T-cell (primary cell): ENCODE measurements at regions not wholly inside any gene's neighbourhood (a gene's known extent, or its start where the extent isn't known, plus 50 kb on each side); places are given as distances from the start of the nearest gene placed in this dataset.
"Not testable (repeated sequence)": the region's sequence is repeated elsewhere in the genome, so short reads cannot be mapped to it uniquely, and the experiment has no call there.

ENCODE experiments used
- ATAC-seq, 4 experiments: fragments of 200-7000 bp in 3 of 4; fragments of 150-1000 bp in 1 of 4; cut with Tn5 transposase; replicated peaks in 1 of 4; 1 replicate in 3 of 4; 2 replicates in 1 of 4; pipeline ENCODE4 v1.10.0; 2021; ENCODE audit warnings: moderate library complexity in 3 of 4, mild to moderate bottlenecking in 2 of 4, moderate number of reproducible peaks in 1 of 4
- CTCF ChIA-PET, 2 donors: fragments of 300-600 bp; sonication (Branson Sonifier 250); formaldehyde crosslinking; loops; one replicate each; lab custom pipeline; 2022; ENCODE audit warnings: antibody characterized with exemption in 2 of 2; lab: Charles Lee
- POLR2A ChIA-PET, 2 donors: fragments of 300-600 bp; sonication (Branson Sonifier 250); formaldehyde crosslinking; loops; one replicate each; lab custom pipeline; 2022; ENCODE audit warnings: antibody characterized with exemption in 2 of 2; lab: Charles Lee
- DNase-seq, 35 experiments: peaks; one replicate each; pipeline versions ENCODE4 v3.0.0 to v3.0.0-alpha.2; 2013 to 2023
- H3K27ac ChIP-seq: one replicate; pipeline ENCODE4 v1.5.1; 2013; ENCODE audit warnings: low read length
- H3K27me3 ChIP-seq, 2 experiments: replicated peaks in 1 of 2; 1 replicate in 1 of 2; 2 replicates in 1 of 2; pipeline versions ENCODE4 v1.6.1 to v1.7.0; 2013; ENCODE audit warnings: low read length in 1 of 2, mixed read lengths in 1 of 2; ENCODE audit not compliant: control insufficient read depth in 2 of 2, insufficient read depth in 2 of 2; ENCODE audit errors: extremely low read depth in 1 of 2
- H3K36me3 ChIP-seq, 2 donors: 1 replicate in 1 of 2; 2 replicates in 1 of 2; pipeline versions ENCODE4 v1.6.1 to v1.7.0; 2013; ENCODE audit warnings: low read length in 1 of 2; ENCODE audit not compliant: control insufficient read depth in 2 of 2, insufficient read depth in 1 of 2; ENCODE audit errors: extremely low read depth in 1 of 2
- H3K4me1 ChIP-seq, 2 experiments: 1 replicate in 1 of 2; 2 replicates in 1 of 2; pipeline versions ENCODE4 v1.6.1 to v1.7.0; 2013; ENCODE audit warnings: low read length in 2 of 2, mixed read lengths in 1 of 2; ENCODE audit not compliant: insufficient read depth in 2 of 2, control insufficient read depth in 1 of 2; ENCODE audit errors: extremely low read depth in 1 of 2
- H3K4me3 ChIP-seq, 2 donors: 1 replicate in 1 of 2; 2 replicates in 1 of 2; pipeline versions ENCODE4 v1.5.1 to v1.7.0; 2013; ENCODE audit warnings: mild to moderate bottlenecking in 2 of 2, low read length in 1 of 2, moderate library complexity in 1 of 2; ENCODE audit not compliant: control insufficient read depth in 1 of 2; ENCODE audit errors: extremely low read depth in 1 of 2
- H3K9me3 ChIP-seq: 2 replicates; pipeline ENCODE4 v1.7.0; 2013
- H3K27ac Mint-ChIP-seq, 2 donors: one replicate each; pipeline ENCODE4 v1.8.0; 2020 to 2021; ENCODE audit warnings: mild to moderate bottlenecking in 2 of 2, mixed read lengths in 2 of 2
- H3K27me3 Mint-ChIP-seq, 2 donors: one replicate each; pipeline ENCODE4 v1.8.0; 2021 to 2022; ENCODE audit warnings: mixed read lengths in 2 of 2
- H3K36me3 Mint-ChIP-seq: one replicate; pipeline ENCODE4 v1.8.0; 2021; ENCODE audit warnings: mixed read lengths
- H3K4me1 Mint-ChIP-seq, 3 donors: one replicate each; pipeline ENCODE4 v1.8.0; 2020 to 2022; ENCODE audit warnings: mixed read lengths in 3 of 3, mild to moderate bottlenecking in 1 of 3
- H3K4me3 Mint-ChIP-seq, 3 donors: one replicate each; pipeline ENCODE4 v1.8.0; 2020 to 2022; ENCODE audit warnings: mild to moderate bottlenecking in 3 of 3, mixed read lengths in 3 of 3, moderate library complexity in 3 of 3
- H3K9me3 Mint-ChIP-seq, 3 donors: one replicate each; pipeline ENCODE4 v1.8.0; 2020 to 2022; ENCODE audit warnings: mixed read lengths in 3 of 3
- WGBS: methylation state at CpG from one replicate; pipeline ENCODE4 v1.1.5; 2013; ENCODE audit warnings: missing lambda C conversion rate; ENCODE audit not compliant: insufficient coverage; 5-methylcytosine and 5-hydroxymethylcytosine counted together

- POLR2A ChIA-PET, H3K36me3 ChIP-seq, H3K27ac ChIP-seq, H3K27me3 Mint-ChIP-seq, H3K4me1 Mint-ChIP-seq, H3K27ac Mint-ChIP-seq, H3K9me3 ChIP-seq, H3K27me3 ChIP-seq, DNase-seq, H3K36me3 Mint-ChIP-seq, H3K4me3 Mint-ChIP-seq, H3K4me3 ChIP-seq, H3K4me1 ChIP-seq, ATAC-seq, CTCF ChIA-PET: not testable (repeated sequence)
- peaks cover 7 to 10% (median 10%) of the 10 kb centered on the region in 3 donors for H3K9me3 Mint-ChIP-seq
- no CpG with 5 or more reads among the region's 1 CpG for WGBS
Measured at GRCh38 chr3:96483191-96483590, 331.2 kb upstream of the EPHA6 start.

- Mint-ChIP-seq H3K4me3 (no peak overlapping the region), H3K27ac (no peak overlapping the region), H3K27me3 (no peaks in the 10 kb centered on the region), H3K9me3 (peaks cover 4 to 14% (median 11%) of the 10 kb centered on the region in 3 donors), H3K36me3 (no peaks in the 10 kb centered on the region), H3K4me1 (no peaks in the 10 kb centered on the region)
- Histone ChIP-seq H3K36me3 (no peaks in the 10 kb centered on the region), H3K27ac (no peak overlapping the region), H3K4me3 (no peak overlapping the region), H3K27me3 (no peaks in the 10 kb centered on the region), H3K4me1 (no peaks in the 10 kb centered on the region), H3K9me3 (no peaks in the 10 kb centered on the region)
- DNase-seq (no peak), ATAC-seq (no peak)
- ChIA-PET CTCF (no interaction called here), POLR2A (no interaction called here)
Measured at GRCh38 chr3:96483781-96484180, 330.6 kb upstream of the EPHA6 start.

GRCh38 chr3:96488708-96489107 lies 325.7 kb upstream of the EPHA6 start:
- no peaks in the 10 kb centered on the region for H3K36me3 Mint-ChIP-seq
- H3K9me3 ChIP-seq: no peaks in the 10 kb centered on the region
- WGBS: 100% methylated on average over 1 of the region's 4 CpGs
- ATAC-seq: no peak
- no peaks in the 10 kb centered on the region for H3K4me1 ChIP-seq
- no peaks in the 10 kb centered on the region for H3K27me3 ChIP-seq
- no peaks in the 10 kb centered on the region for H3K36me3 ChIP-seq
- H3K27ac Mint-ChIP-seq: no peak overlapping the region
- ChIA-PET POLR2A (no interaction called here), CTCF (no interaction called here)
- H3K4me3 ChIP-seq: no peak overlapping the region
- H3K27me3 Mint-ChIP-seq: no peaks in the 10 kb centered on the region
- no peak for DNase-seq
- no peaks in the 10 kb centered on the region for H3K4me1 Mint-ChIP-seq
- peaks cover 14 to 34% (median 29%) of the 10 kb centered on the region in 3 donors for H3K9me3 Mint-ChIP-seq
- no peak overlapping the region for H3K4me3 Mint-ChIP-seq
- no peak overlapping the region for H3K27ac ChIP-seq

GRCh38 chr3:96491023-96491422 lies 323.4 kb upstream of the EPHA6 start:
- no peak overlapping the region for H3K4me3 ChIP-seq
- POLR2A ChIA-PET: no interaction called here
- no peak overlapping the region for H3K27ac Mint-ChIP-seq
- CTCF ChIA-PET: no interaction called here
- H3K27ac ChIP-seq: no peak overlapping the region
- no peaks in the 10 kb centered on the region for H3K36me3 Mint-ChIP-seq
- H3K4me3 Mint-ChIP-seq: no peak overlapping the region
- no peaks in the 10 kb centered on the region for H3K27me3 Mint-ChIP-seq
- no peak for ATAC-seq
- no peak for DNase-seq
- H3K27me3 ChIP-seq: no peaks in the 10 kb centered on the region
- H3K4me1 ChIP-seq: no peaks in the 10 kb centered on the region
- no peaks in the 10 kb centered on the region for H3K9me3 ChIP-seq
- H3K4me1 Mint-ChIP-seq: no peaks in the 10 kb centered on the region
- peaks cover 22 to 43% (median 33%) of the 10 kb centered on the region in 3 donors for H3K9me3 Mint-ChIP-seq
- H3K36me3 ChIP-seq: no peaks in the 10 kb centered on the region

- no peaks in the 10 kb centered on the region for H3K27me3 ChIP-seq
- no peaks in the 10 kb centered on the region for H3K4me1 ChIP-seq
- no peak for ATAC-seq
- peaks cover 22 to 40% (median 40%) of the 10 kb centered on the region in 3 donors for H3K9me3 Mint-ChIP-seq
- no peak for DNase-seq
- no peaks in the 10 kb centered on the region for H3K36me3 ChIP-seq
- POLR2A ChIA-PET: no interaction called here
- H3K27ac ChIP-seq: no peak overlapping the region
- CTCF ChIA-PET: no interaction called here
- no peaks in the 10 kb centered on the region for H3K36me3 Mint-ChIP-seq
- H3K27ac Mint-ChIP-seq: no peak overlapping the region
- no peaks in the 10 kb centered on the region for H3K4me1 Mint-ChIP-seq
- H3K27me3 Mint-ChIP-seq: no peaks in the 10 kb centered on the region
- H3K4me3 Mint-ChIP-seq: no peak overlapping the region
- no peaks in the 10 kb centered on the region for H3K9me3 ChIP-seq
- H3K4me3 ChIP-seq: no peak overlapping the region
Measured at GRCh38 chr3:96491868-96492267, 322.5 kb upstream of the EPHA6 start.

GRCh38 chr3:96510334-96510733 lies 304.1 kb upstream of the EPHA6 start:
- H3K9me3 Mint-ChIP-seq: peaks cover 5 to 10% (median 7%) of the 10 kb centered on the region in 3 donors
- no peaks in the 10 kb centered on the region for H3K4me1 Mint-ChIP-seq
- Histone ChIP-seq H3K27ac (no peak overlapping the region), H3K27me3 (no peaks in the 10 kb centered on the region), H3K36me3 (no peaks in the 10 kb centered on the region), H3K4me1 (no peaks in the 10 kb centered on the region), H3K4me3 (no peak overlapping the region), H3K9me3 (no peaks in the 10 kb centered on the region)
- no peaks in the 10 kb centered on the region for H3K27me3 Mint-ChIP-seq
- ATAC-seq: no peak
- no peak overlapping the region for H3K4me3 Mint-ChIP-seq
- no peak overlapping the region for H3K27ac Mint-ChIP-seq
- POLR2A ChIA-PET: no interaction called here
- no peak for DNase-seq
- 74% methylated on average over 3 of the region's 7 CpGs for WGBS
- H3K36me3 Mint-ChIP-seq: no peaks in the 10 kb centered on the region
- CTCF ChIA-PET: no interaction called here

- no peak overlapping the region for H3K27ac ChIP-seq
- DNase-seq (no peak), ATAC-seq (no peak)
- Mint-ChIP-seq H3K4me1 (no peaks in the 10 kb centered on the region), H3K9me3 (peaks cover 7 to 17% (median 14%) of the 10 kb centered on the region in 3 donors), H3K27ac (no peak overlapping the region), H3K27me3 (no peaks in the 10 kb centered on the region), H3K36me3 (no peaks in the 10 kb centered on the region), H3K4me3 (no peak overlapping the region)
- H3K4me3 ChIP-seq: no peak overlapping the region
- no peaks in the 10 kb centered on the region for H3K4me1 ChIP-seq
- no peaks in the 10 kb centered on the region for H3K9me3 ChIP-seq
- H3K36me3 ChIP-seq: no peaks in the 10 kb centered on the region
- ChIA-PET POLR2A (no interaction called here), CTCF (no interaction called here)
- H3K27me3 ChIP-seq: no peaks in the 10 kb centered on the region
Measured at GRCh38 chr3:96537165-96537564, 277.2 kb upstream of the EPHA6 start.
